Stimulated activated naive B cell treated with anti-CD40 and anti-IgM and Interleukin-4, amounts not matched to agents 10 μg/mL and 1 μg/mL and 100 μg/mL, for 72 hours (primary cell): ENCODE measurements at regions not wholly inside any gene's neighbourhood (a gene's known extent, or its start where the extent isn't known, plus 50 kb on each side); places are given as distances from the start of the nearest gene placed in this dataset.
"Not testable (repeated sequence)": the region's sequence is repeated elsewhere in the genome, so short reads cannot be mapped to it uniquely, and the experiment has no call there.

Source experiments
- ATAC-seq, 2 donors: fragments of 150-1000 bp; cut with Tn5 transposase; replicated peaks; 2 replicates each; pipeline ENCODE4 v1.10.0; 2021; ENCODE audit warnings: moderate library complexity in 1 of 2
- DNase-seq: peaks from one replicate; pipeline ENCODE4 v3.0.0; 2021
- H3K27ac Mint-ChIP-seq: one replicate; pipeline ENCODE4 v1.8.0; 2022; ENCODE audit warnings: mild to moderate bottlenecking, mixed read lengths
- H3K27me3 Mint-ChIP-seq, 2 donors: one replicate each; pipeline ENCODE4 v1.8.0; 2022; ENCODE audit warnings: mixed read lengths in 2 of 2
- H3K36me3 Mint-ChIP-seq, 2 donors: one replicate each; pipeline ENCODE4 v1.8.0; 2022; ENCODE audit warnings: mixed read lengths in 2 of 2, mild to moderate bottlenecking in 1 of 2
- H3K4me1 Mint-ChIP-seq, 2 donors: one replicate each; pipeline ENCODE4 v1.8.0; 2022; ENCODE audit warnings: mixed read lengths in 2 of 2, mild to moderate bottlenecking in 1 of 2
- H3K4me3 Mint-ChIP-seq, 2 donors: one replicate each; pipeline ENCODE4 v1.8.0; 2022; ENCODE audit warnings: mild to moderate bottlenecking in 2 of 2, mixed read lengths in 2 of 2, moderate library complexity in 1 of 2
- H3K9me3 Mint-ChIP-seq, 2 donors: one replicate each; pipeline ENCODE4 v1.8.0; 2022; ENCODE audit warnings: mixed read lengths in 2 of 2, mild to moderate bottlenecking in 1 of 2

GRCh38 chr7:73945022-73945421, 83.0 kb upstream of the ELN start:
- H3K27me3 Mint-ChIP-seq, result peaks cover 16 to 18% of the 10 kb centered on the region in 2 donors
- no peak overlapping the region for H3K4me3 Mint-ChIP-seq
- DNase-seq, result no peak
- no peaks in the 10 kb centered on the region for H3K4me1 Mint-ChIP-seq
- no peak for ATAC-seq
- H3K36me3 Mint-ChIP-seq, result peaks cover 1 to 13% of the 10 kb centered on the region in 2 donors
- H3K27ac Mint-ChIP-seq, result no peak overlapping the region
- H3K9me3 Mint-ChIP-seq, result peaks cover 24 to 25% of the 10 kb centered on the region in 2 donors

- Mint-ChIP-seq H3K27me3 (peaks cover 16 to 21% of the 10 kb centered on the region in 2 donors), H3K4me1 (no peaks in the 10 kb centered on the region), H3K36me3 (peaks cover 0 to 13% of the 10 kb centered on the region in 2 donors), H3K4me3 (no peak overlapping the region), H3K27ac (no peak overlapping the region), H3K9me3 (peaks cover 15 to 17% of the 10 kb centered on the region in 2 donors)
- DNase-seq (no peak), ATAC-seq (no peak)
These were observed 79.7 kb upstream of the ELN start for GRCh38 chr7:73948287-73948686.

GRCh38 chr7:73952266-73952665, 75.7 kb upstream of the ELN start:
- DNase-seq, result no peak
- peaks cover 10% of the 10 kb centered on the region in 2 donors for H3K9me3 Mint-ChIP-seq
- H3K27me3 Mint-ChIP-seq, result peaks cover 16 to 27% of the 10 kb centered on the region in 2 donors
- no peaks in the 10 kb centered on the region for H3K4me1 Mint-ChIP-seq
- ATAC-seq, result no peak
- H3K36me3 Mint-ChIP-seq, result peaks cover 0 to 13% of the 10 kb centered on the region in 2 donors
- H3K27ac Mint-ChIP-seq, result no peak overlapping the region
- H3K4me3 Mint-ChIP-seq, result no peak overlapping the region

GRCh38 chr7:73954181-73954580, 73.8 kb upstream of the ELN start:
- Mint-ChIP-seq H3K4me1 (no peaks in the 10 kb centered on the region), H3K27me3 (peaks cover 16 to 18% of the 10 kb centered on the region in 2 donors), H3K27ac (no peak overlapping the region), H3K9me3 (peaks cover 2 to 3% of the 10 kb centered on the region in 2 donors), H3K36me3 (peaks cover 0 to 2% of the 10 kb centered on the region in 2 donors), H3K4me3 (no peak overlapping the region)
- ATAC-seq (no peak), DNase-seq (no peak)

GRCh38 chr7:73954861-73955260, 73.1 kb upstream of the ELN start:
- DNase-seq, result no peak
- H3K27ac Mint-ChIP-seq, result no peak overlapping the region
- H3K36me3 Mint-ChIP-seq, result no peaks in the 10 kb centered on the region
- H3K27me3 Mint-ChIP-seq, result peaks cover 16% of the 10 kb centered on the region in 2 donors
- ATAC-seq, result no peak
- no peaks in the 10 kb centered on the region for H3K9me3 Mint-ChIP-seq
- H3K4me3 Mint-ChIP-seq, result no peak overlapping the region
- H3K4me1 Mint-ChIP-seq, result no peaks in the 10 kb centered on the region

GRCh38 chr7:73960548-73960947, 67.4 kb upstream of the ELN start:
- Mint-ChIP-seq H3K27me3 (peaks cover 0 to 4% of the 10 kb centered on the region in 2 donors), H3K4me1 (peaks cover 0 to 6% of the 10 kb centered on the region in 2 donors), H3K9me3 (peaks cover 16 to 17% of the 10 kb centered on the region in 2 donors), H3K36me3 (peaks cover 4 to 8% of the 10 kb centered on the region in 2 donors), H3K4me3 (no peak overlapping the region), H3K27ac (no peak overlapping the region)
- ATAC-seq (peak in 1 of 2 donors; percentile 19), DNase-seq (no peak)

- H3K4me1 Mint-ChIP-seq, H3K4me3 Mint-ChIP-seq, H3K36me3 Mint-ChIP-seq, ATAC-seq, H3K27ac Mint-ChIP-seq, H3K27me3 Mint-ChIP-seq, DNase-seq: not testable (repeated sequence)
- H3K9me3 Mint-ChIP-seq, result peaks cover 16 to 17% of the 10 kb centered on the region in 2 donors
These were observed 66.0 kb upstream of the ELN start for GRCh38 chr7:73961991-73962390.

- Mint-ChIP-seq H3K27me3 (peaks cover 0 to 5% of the 10 kb centered on the region in 2 donors), H3K9me3 (peaks cover 20% of the 10 kb centered on the region in 2 donors), H3K4me3 (no peak overlapping the region), H3K27ac (no peak overlapping the region), H3K4me1 (peaks cover 0 to 6% of the 10 kb centered on the region in 2 donors), H3K36me3 (peaks cover 6 to 8% of the 10 kb centered on the region in 2 donors)
- ATAC-seq (no peak), DNase-seq (no peak)
These were observed 64.6 kb upstream of the ELN start for GRCh38 chr7:73963252-73963822.

GRCh38 chr7:73964786-73965185, 63.2 kb upstream of the ELN start:
- no peak overlapping the region for H3K4me3 Mint-ChIP-seq
- H3K9me3 Mint-ChIP-seq, result peaks cover 20% of the 10 kb centered on the region in 2 donors

GRCh38 chr7:73966062-73966940, 61.7 kb upstream of the ELN start:
- DNase-seq, result no peak
- Mint-ChIP-seq H3K36me3 (peaks cover 6 to 8% of the 10 kb centered on the region in 2 donors), H3K4me1 (peaks cover 4 to 5% of the 10 kb centered on the region in 2 donors), H3K4me3 (no peak overlapping the region), H3K9me3 (peaks cover 20% of the 10 kb centered on the region in 2 donors), H3K27me3 (peaks cover 3 to 10% of the 10 kb centered on the region in 2 donors), H3K27ac (no peak overlapping the region)
- no peak for ATAC-seq

More at GRCh38 chr7:73964786-73965185, 63.2 kb upstream of the ELN start:
- ATAC-seq, result no peak
- Mint-ChIP-seq H3K4me1 (peaks cover 0 to 6% of the 10 kb centered on the region in 2 donors), H3K27ac (no peak overlapping the region), H3K36me3 (peaks cover 6 to 8% of the 10 kb centered on the region in 2 donors), H3K27me3 (peaks cover 0 to 5% of the 10 kb centered on the region in 2 donors)
- no peak for DNase-seq

GRCh38 chr7:73966941-73967831, 60.8 kb upstream of the ELN start:
- ATAC-seq, result no peak
- H3K4me3 Mint-ChIP-seq, result no peak overlapping the region
- H3K4me1 Mint-ChIP-seq, result peaks cover 12 to 14% of the 10 kb centered on the region in 2 donors
- no peak for DNase-seq
- peaks cover 11 to 19% of the 10 kb centered on the region in 2 donors for H3K27me3 Mint-ChIP-seq
- peak overlapping the region; percentile 44 for H3K27ac Mint-ChIP-seq
- peaks cover 6 to 8% of the 10 kb centered on the region in 2 donors for H3K36me3 Mint-ChIP-seq
- peaks cover 19 to 20% of the 10 kb centered on the region in 2 donors for H3K9me3 Mint-ChIP-seq

GRCh38 chr7:73967832-73968290, 60.1 kb upstream of the ELN start:
- ATAC-seq (no peak), DNase-seq (no peak)
- no peak overlapping the region for H3K4me3 Mint-ChIP-seq
- H3K4me1 Mint-ChIP-seq, result peaks cover 12 to 15% of the 10 kb centered on the region in 2 donors
- H3K27ac Mint-ChIP-seq, result no peak overlapping the region
- H3K27me3 Mint-ChIP-seq, result peaks cover 11 to 19% of the 10 kb centered on the region in 2 donors
- peaks cover 16 to 20% of the 10 kb centered on the region in 2 donors for H3K9me3 Mint-ChIP-seq
- H3K36me3 Mint-ChIP-seq, result peaks cover 6 to 8% of the 10 kb centered on the region in 2 donors

GRCh38 chr7:73968487-73968886, 59.5 kb upstream of the ELN start:
- DNase-seq (no peak), ATAC-seq (no peak)
- peaks cover 12 to 15% of the 10 kb centered on the region in 2 donors for H3K4me1 Mint-ChIP-seq
- peaks cover 13 to 15% of the 10 kb centered on the region in 2 donors for H3K9me3 Mint-ChIP-seq
- peaks cover 2 to 8% of the 10 kb centered on the region in 2 donors for H3K36me3 Mint-ChIP-seq
- H3K27ac Mint-ChIP-seq, result no peak overlapping the region
- H3K4me3 Mint-ChIP-seq, result no peak overlapping the region
- H3K27me3 Mint-ChIP-seq, result peaks cover 11 to 19% of the 10 kb centered on the region in 2 donors

- Mint-ChIP-seq H3K27ac (no peak overlapping the region), H3K36me3 (peaks cover 0 to 2% of the 10 kb centered on the region in 2 donors), H3K4me1 (peaks cover 12 to 15% of the 10 kb centered on the region in 2 donors), H3K4me3 (no peak overlapping the region), H3K9me3 (peaks cover 3 to 4% of the 10 kb centered on the region in 2 donors), H3K27me3 (peaks cover 11 to 25% of the 10 kb centered on the region in 2 donors)
- no peak for ATAC-seq
- no peak for DNase-seq
These were observed 58.0 kb upstream of the ELN start for GRCh38 chr7:73969991-73970390.
